SK-N-SH (cell line): ENCODE measurements at regions not wholly inside any gene's neighbourhood (a gene's known extent, or its start where the extent isn't known, plus 50 kb on each side); places are given as distances from the start of the nearest gene placed in this dataset.

Source experiments
- CTCF ChIA-PET: fragments of 300-600, 350-600 bp; formaldehyde crosslinking; extraction: SDS; loops from one replicate; lab custom pipeline; 2021; lab: Yijun Ruan, JAX
- POLR2A ChIA-PET: fragments of 350-600 bp; sonication (Branson Sonifier 250); formaldehyde crosslinking; extraction: SDS; loops from one replicate; lab custom pipeline; 2020; ENCODE audit warnings: antibody characterized with exemption, inconsistent platforms; lab: Yijun Ruan, JAX
- DNase-seq: peaks from one replicate; pipeline ENCODE4 v3.0.0; 2012
- H2AFZ ChIP-seq: fragments of 200-600 bp; sonication (generic); 2 replicates; pipeline ENCODE4 v1.8.1; 2016; ENCODE audit warnings: antibody characterized with exemption, mild to moderate bottlenecking, low read depth
- H3F3A ChIP-seq: fragments of 200-600 bp; sonication (generic); replicated peaks from 2 replicates; pipeline ENCODE3; 2016; ENCODE audit warnings: antibody characterized with exemption, mild to moderate bottlenecking; ENCODE audit not compliant: insufficient read depth
- H3K27ac ChIP-seq, 2 experiments: fragments of 200-500 bp in 1 of 2; fragments of 200-600 bp in 1 of 2; sonication (Bioruptor generic) in 1 of 2; sonication (generic), shearing (Covaris generic) in 1 of 2; 2 replicates each; pipeline versions ENCODE4 v1.5.1 to v1.6.1; 2014 to 2016; ENCODE audit warnings: low read depth in 2 of 2, inconsistent platforms in 1 of 2, low read length in 1 of 2, mild to moderate bottlenecking in 1 of 2, mixed read lengths in 1 of 2
- H3K27me3 ChIP-seq: fragments of 200-600 bp; sonication (generic), shearing (Covaris generic); 2 replicates; pipeline ENCODE4 v1.6.1; 2016; ENCODE audit warnings: mixed run types; ENCODE audit not compliant: insufficient read depth
- H3K36me3 ChIP-seq, 2 experiments: fragments of 200-500 bp in 1 of 2; fragments of 200-600 bp in 1 of 2; sonication (Bioruptor generic) in 1 of 2; sonication (generic) in 1 of 2; replicated peaks in 1 of 2; 2 replicates each; pipeline versions ENCODE3 to v1.5.1; 2014 to 2016; ENCODE audit warnings: low read length in 1 of 2, mild to moderate bottlenecking in 1 of 2; ENCODE audit not compliant: insufficient read depth in 2 of 2, control insufficient read depth in 1 of 2
- H3K4me1 ChIP-seq, 2 experiments: fragments of 200-500 bp in 1 of 2; fragments of 200-600 bp in 1 of 2; sonication (Bioruptor generic) in 1 of 2; sonication (generic), shearing (Covaris generic) in 1 of 2; 2 replicates each; pipeline versions ENCODE4 v1.5.1 to v1.6.1; 2014 to 2016; ENCODE audit warnings: low read depth in 1 of 2, low read length in 1 of 2, mixed run types in 1 of 2; ENCODE audit not compliant: insufficient read depth in 2 of 2, control insufficient read depth in 1 of 2
- H3K4me2 ChIP-seq: fragments of 200-600 bp; sonication (generic), shearing (Covaris generic); 2 replicates; pipeline ENCODE4 v1.6.1; 2017; ENCODE audit warnings: mixed run types
- H3K4me3 ChIP-seq, 2 experiments: fragments of 200-500 bp in 1 of 2; fragments of 200-600 bp in 1 of 2; sonication (Bioruptor generic) in 1 of 2; sonication (generic), shearing (Covaris generic) in 1 of 2; 2 replicates each; pipeline versions ENCODE4 v1.5.1 to v1.8.1; 2014 to 2016; ENCODE audit warnings: low read depth in 2 of 2, inconsistent platforms in 1 of 2, low read length in 1 of 2, mild to moderate bottlenecking in 1 of 2, mixed read lengths in 1 of 2, moderate library complexity in 1 of 2
- H3K79me2 ChIP-seq: fragments of 200-600 bp; sonication (generic); 2 replicates; pipeline ENCODE4 v1.8.1; 2017; ENCODE audit warnings: mild to moderate bottlenecking; ENCODE audit not compliant: insufficient read depth
- H3K9ac ChIP-seq: fragments of 200-600 bp; sonication (generic); 2 replicates; pipeline ENCODE4 v1.6.1; 2017; ENCODE audit warnings: mixed run types
- H3K9me2 ChIP-seq: fragments of 200-600 bp; sonication (generic); 2 replicates; pipeline ENCODE4 v1.6.1; 2017; ENCODE audit warnings: mixed run types
- H3K9me3 ChIP-seq: fragments of 200-600 bp; sonication (generic); 2 replicates; pipeline ENCODE4 v1.6.1; 2017; ENCODE audit warnings: mixed run types, mild to moderate bottlenecking, moderate library complexity
- H4K20me1 ChIP-seq: fragments of 200-600 bp; sonication (generic); 2 replicates; pipeline ENCODE4 v1.6.1; 2017; ENCODE audit warnings: mild to moderate bottlenecking, mixed run types; ENCODE audit not compliant: insufficient read depth
- CTCF ChIP-seq: fragments of 200-600 bp; sonication (generic); IDR thresholded peaks from 2 replicates; pipeline ENCODE4 v1.6.1; 2017; ENCODE audit warnings: antibody characterized with exemption, mild to moderate bottlenecking, moderate library complexity
- FOXM1 ChIP-seq: IDR thresholded peaks from 2 replicates; pipeline ENCODE4 v1.4.0; 2012; ENCODE audit warnings: low read depth, mild to moderate bottlenecking
- GABPA ChIP-seq: IDR thresholded peaks from 2 replicates; pipeline ENCODE4 v1.4.0; 2012; ENCODE audit warnings: low read depth, mild to moderate bottlenecking
- IRF3 ChIP-seq: fragments of 150-350 bp; IDR thresholded peaks from 2 replicates; pipeline ENCODE4 v1.6.1; 2016; ENCODE audit warnings: mild to moderate bottlenecking, low read depth, low read length
- MEF2A ChIP-seq: IDR thresholded peaks from 2 replicates; pipeline ENCODE4 v1.4.0; 2012; ENCODE audit warnings: low read depth, borderline replicate concordance
- MXI1 ChIP-seq: IDR thresholded peaks from 2 replicates; pipeline ENCODE4 v1.6.1; 2012; ENCODE audit warnings: mild to moderate bottlenecking, low read depth, low read length, improper control_type of control experiment
- NRF1 ChIP-seq: IDR thresholded peaks from 2 replicates; pipeline ENCODE4 v1.6.1; 2012; ENCODE audit warnings: low read depth, mild to moderate bottlenecking, low read length
- POLR2AphosphoS5 ChIP-seq: IDR thresholded peaks from 2 replicates; pipeline ENCODE4 v1.6.1; 2012; ENCODE audit warnings: low read depth, low read length
- RAD21 ChIP-seq: IDR thresholded peaks from 2 replicates; pipeline ENCODE4 v1.6.1; 2012; ENCODE audit warnings: mild to moderate bottlenecking, low read length
- RCOR1 ChIP-seq: fragments of 150-350 bp; IDR thresholded peaks from 2 replicates; pipeline ENCODE4 v1.6.1; 2017; ENCODE audit warnings: antibody characterized with exemption, low read length
- RFX5 ChIP-seq: IDR thresholded peaks from 2 replicates; pipeline ENCODE4 v1.6.1; 2012; ENCODE audit warnings: mild to moderate bottlenecking, improper control_type of control experiment, low read length
- RXRA ChIP-seq: IDR thresholded peaks from 2 replicates; pipeline ENCODE4 v1.4.0; 2012; ENCODE audit warnings: low read depth, mild to moderate bottlenecking, borderline replicate concordance
- SMC3 ChIP-seq: IDR thresholded peaks from 2 replicates; pipeline ENCODE4 v1.6.1; 2012; ENCODE audit warnings: low read depth, low read length, improper control_type of control experiment
- USF1 ChIP-seq: IDR thresholded peaks from 2 replicates; pipeline ENCODE4 v1.4.0; 2012; ENCODE audit warnings: low read depth, borderline replicate concordance
- YY1 ChIP-seq: IDR thresholded peaks from 2 replicates; pipeline ENCODE4 v1.4.0; 2012; ENCODE audit warnings: low read depth, mild to moderate bottlenecking
- WGBS: methylation state at CpG from one replicate; pipeline ENCODE4 v1.1.6; 2017; ENCODE audit warnings: low lambda C conversion rate; 5-methylcytosine and 5-hydroxymethylcytosine counted together

- no peak overlapping the region for H3K9ac ChIP-seq
- ChIA-PET POLR2A (no interaction called here), CTCF (no interaction called here)
- no peak overlapping the region for H3K4me2 ChIP-seq
- H4K20me1 ChIP-seq = no peaks in the 10 kb centered on the region
- no peaks in the 10 kb centered on the region for H3K9me2 ChIP-seq
- DNase-seq = no peak
- H3K4me1 ChIP-seq = peaks cover 0 to 6% of the 10 kb centered on the region in 2 experiments; a peak in 1 of 4 replicates
- H3K79me2 ChIP-seq = no peaks in the 10 kb centered on the region
- H3K27me3 ChIP-seq = no peaks in the 10 kb centered on the region
- 67% methylated on average over 12 of the region's 20 CpGs for WGBS
- no peak overlapping the region for H2AFZ ChIP-seq
- no peaks in the 10 kb centered on the region for H3K36me3 ChIP-seq
- H3K27ac ChIP-seq = no peak overlapping the region
- no peak overlapping the region for H3K4me3 ChIP-seq
- no peaks in the 10 kb centered on the region for H3K9me3 ChIP-seq
- no peaks in the 10 kb centered on the region for H3F3A ChIP-seq
- no peak for TF ChIP-seq USF1
- TF ChIP-seq RCOR1 = no peak
- TF ChIP-seq RFX5 = no peak
- no peak for TF ChIP-seq FOXM1
- TF ChIP-seq NRF1 = no peak
- no peak for TF ChIP-seq IRF3
- TF ChIP-seq RAD21 = no peak
- no peak for TF ChIP-seq YY1
- TF ChIP-seq MXI1 = no peak
- no peak for TF ChIP-seq CTCF
- no peak for TF ChIP-seq RXRA
- TF ChIP-seq MEF2A = no peak
- TF ChIP-seq GABPA = no peak
- TF ChIP-seq SMC3 = no peak
- TF ChIP-seq POLR2AphosphoS5 = no peak
Measured at GRCh38 chr6:167758309-167759023, 68.2 kb upstream of the AFDN start.

GRCh38 chr6:167759206-167759605 lies 67.5 kb upstream of the AFDN start:
- no peak for DNase-seq
- Histone ChIP-seq H3F3A (no peaks in the 10 kb centered on the region), H3K4me3 (no peak overlapping the region), H3K9ac (no peak overlapping the region), H3K79me2 (no peaks in the 10 kb centered on the region), H4K20me1 (no peaks in the 10 kb centered on the region), H3K36me3 (no peaks in the 10 kb centered on the region), H3K4me1 (peaks cover 0 to 6% of the 10 kb centered on the region in 2 experiments; a peak in 1 of 4 replicates), H2AFZ (no peak overlapping the region), H3K4me2 (no peak overlapping the region), H3K27ac (no peak overlapping the region), H3K9me3 (no peaks in the 10 kb centered on the region), H3K9me2 (no peaks in the 10 kb centered on the region), H3K27me3 (no peaks in the 10 kb centered on the region)
- TF ChIP-seq YY1 = no peak
- ChIA-PET POLR2A (no interaction called here), CTCF (no interaction called here)
- 69% methylated on average over 7 of the region's 8 CpGs for WGBS
